HEK293 (cell line): ENCODE measurements at regions not wholly inside any gene's neighbourhood (a gene's known extent, or its start where the extent isn't known, plus 50 kb on each side); places are given as distances from the start of the nearest gene placed in this dataset.

Experiments used
- BCL11A ChIP-seq: fragments of 450-650 bp; formaldehyde crosslinking; IDR thresholded peaks from 2 replicates; pipeline ENCODE4 v1.5.1; 2016; ENCODE audit warnings: low read depth, missing biosample characterization, missing genetic modification characterization
- GLIS1 ChIP-seq: fragments of 450-650 bp; formaldehyde crosslinking; IDR thresholded peaks from 2 replicates; pipeline ENCODE4 v1.5.1; 2016; ENCODE audit warnings: missing biosample characterization, missing genetic modification characterization
- HIC1 ChIP-seq: fragments of 450-650 bp; formaldehyde crosslinking; IDR thresholded peaks from 2 replicates; pipeline ENCODE4 v1.5.1; 2016; ENCODE audit warnings: missing biosample characterization, missing genetic modification characterization
- HOXA7 ChIP-seq: sonication (generic); formaldehyde crosslinking; IDR thresholded peaks from 2 replicates; pipeline ENCODE4 v1.8.1; 2022; ENCODE audit warnings: missing genetic modification reagents, borderline replicate concordance
- KLF10 ChIP-seq: fragments of 450-650 bp; IDR thresholded peaks from 2 replicates; pipeline ENCODE4 v1.5.1; 2018; ENCODE audit warnings: missing biosample characterization, mild to moderate bottlenecking, missing genetic modification characterization
- KLF16 ChIP-seq: fragments of 450-650 bp; formaldehyde crosslinking; IDR thresholded peaks from 2 replicates; pipeline ENCODE4 v1.5.1; 2017; ENCODE audit warnings: missing biosample characterization, missing genetic modification characterization
- MZF1 ChIP-seq: fragments of 450-650 bp; formaldehyde crosslinking; IDR thresholded peaks from 2 replicates; pipeline ENCODE4 v1.5.1; 2017; ENCODE audit warnings: missing biosample characterization, missing genetic modification characterization, borderline replicate concordance
- PBX3 ChIP-seq: sonication (generic); formaldehyde crosslinking; IDR thresholded peaks from 2 replicates; pipeline ENCODE4 v1.8.1; 2022; ENCODE audit warnings: mild to moderate bottlenecking, moderate library complexity, missing genetic modification reagents
- PRDM10 ChIP-seq: fragments of 450-650 bp; formaldehyde crosslinking; IDR thresholded peaks from 2 replicates; pipeline ENCODE4 v1.5.1; 2016; ENCODE audit warnings: missing biosample characterization, missing genetic modification characterization
- SP3 ChIP-seq: fragments of 450-650 bp; formaldehyde crosslinking; IDR thresholded peaks from 2 replicates; pipeline ENCODE4 v1.5.1; 2016; ENCODE audit warnings: missing biosample characterization, missing genetic modification characterization
- SP7 ChIP-seq: fragments of 450-650 bp; formaldehyde crosslinking; IDR thresholded peaks from 2 replicates; pipeline ENCODE4 v1.5.1; 2016; ENCODE audit warnings: missing biosample characterization, missing genetic modification characterization
- TRIM28 ChIP-seq: IDR thresholded peaks from 2 replicates; pipeline ENCODE4 v1.6.1; 2011; ENCODE audit warnings: low read length, control low read depth, borderline replicate concordance
- YY1 ChIP-seq: fragments of 450-650 bp; formaldehyde crosslinking; IDR thresholded peaks from 2 replicates; pipeline ENCODE4 v1.5.1; 2018; ENCODE audit warnings: missing biosample characterization, missing genetic modification characterization
- ZBTB49 ChIP-seq: fragments of 450-650 bp; formaldehyde crosslinking; IDR thresholded peaks from 2 replicates; pipeline ENCODE4 v1.5.1; 2016; ENCODE audit warnings: missing biosample characterization, missing genetic modification characterization, low read depth
- ZFHX2 ChIP-seq: fragments of 450-650 bp; formaldehyde crosslinking; conservative IDR thresholded peaks from 2 replicates; pipeline ENCODE4 v1.5.1; 2016; ENCODE audit warnings: missing biosample characterization, missing genetic modification characterization
- ZFP3 ChIP-seq: fragments of 450-650 bp; formaldehyde crosslinking; IDR thresholded peaks from 2 replicates; pipeline ENCODE4 v1.5.1; 2016; ENCODE audit warnings: low read depth, missing biosample characterization, missing genetic modification characterization
- ZNF10 ChIP-seq: fragments of 450-650 bp; formaldehyde crosslinking; IDR thresholded peaks from 2 replicates; pipeline ENCODE4 v1.5.1; 2017; ENCODE audit warnings: missing biosample characterization, missing genetic modification characterization
- ZNF121 ChIP-seq: fragments of 450-650 bp; formaldehyde crosslinking; IDR thresholded peaks from 2 replicates; pipeline ENCODE4 v1.5.1; 2016; ENCODE audit warnings: missing biosample characterization, missing genetic modification characterization
- ZNF146 ChIP-seq: fragments of 450-650 bp; formaldehyde crosslinking; IDR thresholded peaks from 2 replicates; pipeline ENCODE4 v1.5.1; 2016; ENCODE audit warnings: missing biosample characterization, missing genetic modification characterization
- ZNF16 ChIP-seq: fragments of 450-650 bp; formaldehyde crosslinking; IDR thresholded peaks from 2 replicates; pipeline ENCODE4 v1.5.1; 2016; ENCODE audit warnings: low read depth, missing biosample characterization, missing genetic modification characterization
- ZNF221 ChIP-seq: fragments of 450-650 bp; formaldehyde crosslinking; IDR thresholded peaks from 2 replicates; pipeline ENCODE4 v1.5.1; 2017; ENCODE audit warnings: missing biosample characterization, missing genetic modification characterization, borderline replicate concordance
- ZNF48 ChIP-seq: fragments of 450-650 bp; formaldehyde crosslinking; IDR thresholded peaks from 2 replicates; pipeline ENCODE4 v1.5.1; 2016; ENCODE audit warnings: missing biosample characterization, missing genetic modification characterization
- ZNF555 ChIP-seq: fragments of 450-650 bp; formaldehyde crosslinking; conservative IDR thresholded peaks from 2 replicates; pipeline ENCODE4 v1.5.1; 2017; ENCODE audit warnings: missing biosample characterization, mild to moderate bottlenecking, missing genetic modification characterization, inconsistent platforms
- ZNF585B ChIP-seq: fragments of 450-650 bp; formaldehyde crosslinking; IDR thresholded peaks from 2 replicates; pipeline ENCODE4 v1.5.1; 2016; ENCODE audit warnings: missing biosample characterization, missing genetic modification characterization
- ZNF639 ChIP-seq: fragments of 450-650 bp; formaldehyde crosslinking; IDR thresholded peaks from 2 replicates; pipeline ENCODE4 v1.5.1; 2016; ENCODE audit warnings: missing biosample characterization, missing genetic modification characterization
- ZNF670 ChIP-seq: fragments of 450-650 bp; formaldehyde crosslinking; IDR thresholded peaks from 2 replicates; pipeline ENCODE4 v1.5.1; 2016; ENCODE audit warnings: missing biosample characterization, missing genetic modification characterization, low read depth
- ZNF677 ChIP-seq: fragments of 450-650 bp; IDR thresholded peaks from 2 replicates; pipeline ENCODE4 v1.5.0; 2018; ENCODE audit warnings: missing biosample characterization, mild to moderate bottlenecking, missing genetic modification characterization, moderate library complexity
- ZNF768 ChIP-seq: fragments of 450-650 bp; formaldehyde crosslinking; IDR thresholded peaks from 2 replicates; pipeline ENCODE4 v1.5.1; 2018; ENCODE audit warnings: missing biosample characterization, mild to moderate bottlenecking, missing genetic modification characterization
- ZSCAN16 ChIP-seq: fragments of 450-650 bp; formaldehyde crosslinking; IDR thresholded peaks from 2 replicates; pipeline ENCODE4 v1.5.1; 2016; ENCODE audit warnings: missing biosample characterization, missing genetic modification characterization
- ZSCAN23 ChIP-seq: fragments of 450-650 bp; formaldehyde crosslinking; IDR thresholded peaks from 2 replicates; pipeline ENCODE4 v1.5.1; 2016; ENCODE audit warnings: missing biosample characterization, missing genetic modification characterization
- ZXDB ChIP-seq: fragments of 450-650 bp; formaldehyde crosslinking; IDR thresholded peaks from 2 replicates; pipeline ENCODE4 v1.5.1; 2016; ENCODE audit warnings: missing biosample characterization, missing genetic modification characterization

GRCh38 chr3:107235928-107236315, 141.3 kb upstream of the CCDC54 start (continued):
- TF ChIP-seq HIC1 (tag by site-specific recombination) (no peak), ZNF10 (0 out of 2 replicates have a peak, but pooled peaks have one; percentile 18), KLF10 (tag by site-specific recombination) (no peak), SP3 (no peak), KLF16 (no peak), ZNF48 (tag by site-specific recombination) (no peak), YY1 (tag by site-specific recombination) (no peak), PBX3 (CRISPR knock-in tag) (no peak), SP7 (tag by site-specific recombination) (peak; percentile 44), ZNF639 (tag by site-specific recombination) (no peak), ZFP3 (tag by site-specific recombination) (no peak), ZNF146 (no peak), HOXA7 (CRISPR knock-in tag) (no peak), PRDM10 (tag by site-specific recombination) (peak; percentile 34; the same call in 1 of the 2 replicates), TRIM28 (peak; percentile 66; the same call in 1 of the 2 replicates), GLIS1 (tag by site-specific recombination) (no peak), MZF1 (no peak), ZNF768 (no peak), ZNF221 (tag by site-specific recombination) (no peak), ZFHX2 (tag by site-specific recombination) (no peak), ZNF121 (no peak), ZNF670 (tag by site-specific recombination) (no peak), BCL11A (tag by site-specific recombination) (no peak), ZXDB (tag by site-specific recombination) (no peak), ZNF16 (tag by site-specific recombination) (no peak), ZNF555 (tag by site-specific recombination) (no peak), ZBTB49 (no peak), ZSCAN23 (no peak), ZNF585B (tag by site-specific recombination) (no peak), ZSCAN16 (no peak), ZNF677 (tag by site-specific recombination) (no peak)
